PC-3 (cell line): ENCODE measurements at regions not wholly inside any gene's neighbourhood (a gene's known extent, or its start where the extent isn't known, plus 50 kb on each side); places are given as distances from the start of the nearest gene placed in this dataset.

ENCODE experiments used
- EZH2 ChIP-seq: fragments of 300-600 bp; sonication (generic); IDR thresholded peaks from one replicate; pipeline ENCODE4 v1.6.1; 2017; ENCODE audit warnings: antibody characterized with exemption, mild to moderate bottlenecking, low read length; ENCODE audit not compliant: unreplicated experiment
- TF ChIP-seq, protein P1 (sequence below): fragments of 300-600 bp; sonication (generic); conservative IDR thresholded peaks from 2 replicates; pipeline ENCODE4 v1.5.1; 2017; ENCODE audit warnings: antibody characterized with exemption, low read depth, mild to moderate bottlenecking, low read length

DNA sequence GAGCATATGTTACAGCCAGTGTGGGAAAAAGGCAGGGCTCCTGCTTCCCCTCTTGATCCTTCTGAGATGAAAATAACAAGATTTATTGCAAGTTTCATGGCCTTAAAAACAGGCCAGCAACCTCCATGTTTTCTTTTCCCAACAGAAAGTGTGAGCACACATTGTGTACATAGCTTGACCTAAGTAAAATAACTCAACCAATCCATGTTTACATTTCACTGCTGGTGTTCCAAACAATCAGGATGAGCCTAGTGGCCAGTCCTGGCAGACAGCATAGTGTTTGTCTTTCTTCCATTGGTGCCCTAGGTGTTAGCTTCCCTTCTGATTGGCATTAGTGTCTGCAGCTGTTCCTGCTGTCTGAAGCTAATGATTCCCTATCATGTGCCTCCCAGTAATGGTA, 847.7 kb downstream of the EPHA3 start:
- TF ChIP-seq, protein P1, sequence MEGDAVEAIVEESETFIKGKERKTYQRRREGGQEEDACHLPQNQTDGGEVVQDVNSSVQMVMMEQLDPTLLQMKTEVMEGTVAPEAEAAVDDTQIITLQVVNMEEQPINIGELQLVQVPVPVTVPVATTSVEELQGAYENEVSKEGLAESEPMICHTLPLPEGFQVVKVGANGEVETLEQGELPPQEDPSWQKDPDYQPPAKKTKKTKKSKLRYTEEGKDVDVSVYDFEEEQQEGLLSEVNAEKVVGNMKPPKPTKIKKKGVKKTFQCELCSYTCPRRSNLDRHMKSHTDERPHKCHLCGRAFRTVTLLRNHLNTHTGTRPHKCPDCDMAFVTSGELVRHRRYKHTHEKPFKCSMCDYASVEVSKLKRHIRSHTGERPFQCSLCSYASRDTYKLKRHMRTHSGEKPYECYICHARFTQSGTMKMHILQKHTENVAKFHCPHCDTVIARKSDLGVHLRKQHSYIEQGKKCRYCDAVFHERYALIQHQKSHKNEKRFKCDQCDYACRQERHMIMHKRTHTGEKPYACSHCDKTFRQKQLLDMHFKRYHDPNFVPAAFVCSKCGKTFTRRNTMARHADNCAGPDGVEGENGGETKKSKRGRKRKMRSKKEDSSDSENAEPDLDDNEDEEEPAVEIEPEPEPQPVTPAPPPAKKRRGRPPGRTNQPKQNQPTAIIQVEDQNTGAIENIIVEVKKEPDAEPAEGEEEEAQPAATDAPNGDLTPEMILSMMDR = no peak
- TF ChIP-seq EZH2 = no peak
